Central memory CD8-positive, alpha-beta T cell (primary cell): ENCODE measurements at regions not wholly inside any gene's neighbourhood (a gene's known extent, or its start where the extent isn't known, plus 50 kb on each side); places are given as distances from the start of the nearest gene placed in this dataset.
"Not testable (repeated sequence)": the region's sequence is repeated elsewhere in the genome, so short reads cannot be mapped to it uniquely, and the experiment has no call there.

Source experiments
- ATAC-seq: fragments of 150-1000 bp; cut with Tn5 transposase; replicated peaks from 2 replicates; pipeline ENCODE4 v1.10.0; 2022; ENCODE audit warnings: mild to moderate bottlenecking, moderate FRiP score, moderate number of reproducible peaks; ENCODE audit not compliant: poor library complexity, severe bottlenecking; ENCODE audit errors: extremely low read depth
- DNase-seq, 2 donors: peaks; one replicate each; pipeline ENCODE4 v3.0.0; 2021; ENCODE audit warnings: low spot score in 2 of 2
- H3K27ac Mint-ChIP-seq: one replicate; pipeline ENCODE4 v1.8.0; 2022; ENCODE audit warnings: low read depth, mild to moderate bottlenecking, moderate library complexity, mixed read lengths
- H3K27me3 Mint-ChIP-seq: one replicate; pipeline ENCODE4 v1.8.0; 2022; ENCODE audit warnings: mixed read lengths
- H3K36me3 Mint-ChIP-seq: one replicate; pipeline ENCODE4 v1.8.0; 2022; ENCODE audit warnings: mild to moderate bottlenecking, moderate library complexity, mixed read lengths; ENCODE audit not compliant: insufficient read depth
- H3K4me1 Mint-ChIP-seq: one replicate; pipeline ENCODE4 v1.8.0; 2022; ENCODE audit warnings: mixed read lengths
- H3K4me3 Mint-ChIP-seq: one replicate; pipeline ENCODE4 v1.8.0; 2022; ENCODE audit warnings: mild to moderate bottlenecking, moderate library complexity, mixed read lengths
- H3K9me3 Mint-ChIP-seq: one replicate; pipeline ENCODE4 v1.8.0; 2022; ENCODE audit warnings: mixed read lengths

GRCh38 chr2:128416806-128417205, 98.1 kb upstream of the HS6ST1 start:
- no peak overlapping the region for H3K27ac Mint-ChIP-seq
- H3K9me3 Mint-ChIP-seq: no peaks in the 10 kb centered on the region
- peaks cover 27% of the 10 kb centered on the region for H3K27me3 Mint-ChIP-seq
- no peaks in the 10 kb centered on the region for H3K36me3 Mint-ChIP-seq
- ATAC-seq (no peak), DNase-seq (no peak)
- H3K4me3 Mint-ChIP-seq: no peak overlapping the region
- H3K4me1 Mint-ChIP-seq: no peaks in the 10 kb centered on the region

- not testable (repeated sequence) for H3K4me3 Mint-ChIP-seq, H3K36me3 Mint-ChIP-seq, H3K4me1 Mint-ChIP-seq, DNase-seq, H3K27ac Mint-ChIP-seq, ATAC-seq, H3K9me3 Mint-ChIP-seq
- peaks cover 32% of the 10 kb centered on the region for H3K27me3 Mint-ChIP-seq
Measured at GRCh38 chr2:128417264-128417663, 98.6 kb upstream of the HS6ST1 start.

GRCh38 chr2:128420131-128420530, 101.5 kb upstream of the HS6ST1 start:
- DNase-seq: no peak
- H3K4me3 Mint-ChIP-seq: no peak overlapping the region
- no peaks in the 10 kb centered on the region for H3K4me1 Mint-ChIP-seq

DNA sequence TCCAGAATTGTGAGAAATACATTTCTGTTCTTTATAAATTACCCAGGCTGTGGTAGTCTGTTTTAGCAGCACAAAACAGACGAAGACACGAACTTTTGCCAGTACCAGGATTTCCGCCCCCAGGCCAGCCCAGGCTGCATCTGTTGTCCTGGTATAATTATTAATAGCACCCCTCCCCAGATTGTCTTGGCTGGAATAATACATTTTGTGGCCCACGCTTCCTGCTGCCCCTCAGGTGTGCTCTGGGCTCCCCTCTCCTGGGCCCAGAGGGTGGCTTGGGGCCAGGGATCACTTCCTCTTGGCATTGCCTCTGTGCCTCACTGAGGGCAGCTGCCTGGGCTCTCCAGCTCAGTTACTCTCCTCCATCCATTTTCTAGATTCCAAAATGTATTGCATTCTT, 102.1 kb upstream of the HS6ST1 start:
- H3K27ac Mint-ChIP-seq: no peak overlapping the region
- no peaks in the 10 kb centered on the region for H3K9me3 Mint-ChIP-seq
- H3K4me3 Mint-ChIP-seq: no peak overlapping the region
- H3K36me3 Mint-ChIP-seq: no peaks in the 10 kb centered on the region
- ATAC-seq: no peak
- no peaks in the 10 kb centered on the region for H3K4me1 Mint-ChIP-seq
- DNase-seq: no peak
- H3K27me3 Mint-ChIP-seq: peaks cover 50% of the 10 kb centered on the region

More at GRCh38 chr2:128420131-128420530, 101.5 kb upstream of the HS6ST1 start:
- no peak overlapping the region for H3K27ac Mint-ChIP-seq
- H3K9me3 Mint-ChIP-seq: no peaks in the 10 kb centered on the region
- H3K36me3 Mint-ChIP-seq: no peaks in the 10 kb centered on the region
- no peak for ATAC-seq
- H3K27me3 Mint-ChIP-seq: peaks cover 50% of the 10 kb centered on the region

- Mint-ChIP-seq H3K9me3 (no peaks in the 10 kb centered on the region), H3K4me1 (no peaks in the 10 kb centered on the region)
- ATAC-seq: no peak
Measured at GRCh38 chr2:128421286-128421685, 102.6 kb upstream of the HS6ST1 start.

DNA sequence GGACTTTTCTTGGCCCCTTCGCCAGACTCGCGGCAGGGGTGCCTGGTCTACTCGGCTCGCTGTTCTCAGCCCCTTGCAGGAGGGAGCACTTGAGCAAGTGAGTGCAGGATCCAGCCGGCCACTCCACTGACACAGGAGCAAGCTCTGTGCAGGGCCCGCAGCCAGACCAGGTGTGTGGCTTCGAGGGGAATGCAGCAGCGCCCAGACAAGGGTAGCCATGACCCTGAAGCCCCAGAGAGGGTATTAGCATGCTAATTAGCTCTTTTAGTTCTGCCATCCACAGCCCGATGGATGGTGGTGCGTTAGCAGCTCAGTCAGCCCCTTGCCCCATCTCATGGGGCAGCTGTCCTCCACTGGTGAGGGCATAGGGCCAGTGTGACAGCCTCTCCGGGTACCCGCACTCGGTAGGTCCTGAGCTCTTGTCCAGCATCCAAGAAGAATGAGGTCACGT, 103.2 kb upstream of the HS6ST1 start:
- ATAC-seq (no peak), DNase-seq (no peak)
- Mint-ChIP-seq H3K36me3 (no peaks in the 10 kb centered on the region), H3K4me1 (no peaks in the 10 kb centered on the region), H3K4me3 (no peak overlapping the region), H3K27me3 (peaks cover 57% of the 10 kb centered on the region), H3K9me3 (no peaks in the 10 kb centered on the region), H3K27ac (no peak overlapping the region)

More at GRCh38 chr2:128421286-128421685, 102.6 kb upstream of the HS6ST1 start:
- no peaks in the 10 kb centered on the region for H3K36me3 Mint-ChIP-seq
- H3K27ac Mint-ChIP-seq: no peak overlapping the region
- H3K27me3 Mint-ChIP-seq: peaks cover 51% of the 10 kb centered on the region
- no peak for DNase-seq
- no peak overlapping the region for H3K4me3 Mint-ChIP-seq

- Mint-ChIP-seq H3K27ac (no peak overlapping the region), H3K4me3 (no peak overlapping the region), H3K9me3 (no peaks in the 10 kb centered on the region), H3K27me3 (peaks cover 64% of the 10 kb centered on the region), H3K36me3 (no peaks in the 10 kb centered on the region), H3K4me1 (no peaks in the 10 kb centered on the region)
- DNase-seq (no peak), ATAC-seq (no peak)
Measured at GRCh38 chr2:128422571-128422970, 103.9 kb upstream of the HS6ST1 start.

GRCh38 chr2:128423788-128424165, 105.1 kb upstream of the HS6ST1 start:
- no peaks in the 10 kb centered on the region for H3K9me3 Mint-ChIP-seq
- peaks cover 68% of the 10 kb centered on the region for H3K27me3 Mint-ChIP-seq
- no peaks in the 10 kb centered on the region for H3K36me3 Mint-ChIP-seq
- H3K27ac Mint-ChIP-seq: no peak overlapping the region
- no peaks in the 10 kb centered on the region for H3K4me1 Mint-ChIP-seq
- no peak for DNase-seq
- ATAC-seq: no peak
- H3K4me3 Mint-ChIP-seq: no peak overlapping the region

GRCh38 chr2:128424406-128425171, 105.9 kb upstream of the HS6ST1 start:
- H3K4me1 Mint-ChIP-seq: no peaks in the 10 kb centered on the region
- H3K27me3 Mint-ChIP-seq: peaks cover 72% of the 10 kb centered on the region
- DNase-seq (no peak), ATAC-seq (no peak)
- no peaks in the 10 kb centered on the region for H3K36me3 Mint-ChIP-seq
- peaks cover 5% of the 10 kb centered on the region for H3K9me3 Mint-ChIP-seq
- H3K4me3 Mint-ChIP-seq: no peak overlapping the region
- no peak overlapping the region for H3K27ac Mint-ChIP-seq

DNA sequence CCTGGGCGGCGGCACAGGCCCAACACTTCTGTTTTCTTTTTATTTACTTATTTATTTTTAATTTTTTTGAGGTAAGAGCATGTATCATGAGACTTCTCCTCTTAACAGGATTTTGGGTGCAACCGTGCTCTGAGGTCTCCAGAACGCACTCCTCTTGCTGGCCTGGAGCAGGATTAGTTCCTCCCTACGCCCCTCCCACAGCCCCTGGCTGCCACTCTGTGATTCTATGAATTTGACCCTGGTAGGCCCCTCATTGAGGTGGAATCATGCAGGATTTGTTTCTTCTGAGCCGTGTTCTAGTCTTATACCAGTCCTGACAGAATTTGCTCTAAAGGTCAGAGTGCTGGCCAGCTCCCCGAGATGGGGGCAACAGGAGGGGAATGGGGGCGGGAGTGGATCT, 106.5 kb upstream of the HS6ST1 start:
- H3K27me3 Mint-ChIP-seq: peaks cover 72% of the 10 kb centered on the region
- ATAC-seq (no peak), DNase-seq (no peak)
- H3K27ac Mint-ChIP-seq: no peak overlapping the region
- H3K4me3 Mint-ChIP-seq: no peak overlapping the region
- no peaks in the 10 kb centered on the region for H3K36me3 Mint-ChIP-seq
- H3K4me1 Mint-ChIP-seq: no peaks in the 10 kb centered on the region
- H3K9me3 Mint-ChIP-seq: peaks cover 7% of the 10 kb centered on the region

DNA sequence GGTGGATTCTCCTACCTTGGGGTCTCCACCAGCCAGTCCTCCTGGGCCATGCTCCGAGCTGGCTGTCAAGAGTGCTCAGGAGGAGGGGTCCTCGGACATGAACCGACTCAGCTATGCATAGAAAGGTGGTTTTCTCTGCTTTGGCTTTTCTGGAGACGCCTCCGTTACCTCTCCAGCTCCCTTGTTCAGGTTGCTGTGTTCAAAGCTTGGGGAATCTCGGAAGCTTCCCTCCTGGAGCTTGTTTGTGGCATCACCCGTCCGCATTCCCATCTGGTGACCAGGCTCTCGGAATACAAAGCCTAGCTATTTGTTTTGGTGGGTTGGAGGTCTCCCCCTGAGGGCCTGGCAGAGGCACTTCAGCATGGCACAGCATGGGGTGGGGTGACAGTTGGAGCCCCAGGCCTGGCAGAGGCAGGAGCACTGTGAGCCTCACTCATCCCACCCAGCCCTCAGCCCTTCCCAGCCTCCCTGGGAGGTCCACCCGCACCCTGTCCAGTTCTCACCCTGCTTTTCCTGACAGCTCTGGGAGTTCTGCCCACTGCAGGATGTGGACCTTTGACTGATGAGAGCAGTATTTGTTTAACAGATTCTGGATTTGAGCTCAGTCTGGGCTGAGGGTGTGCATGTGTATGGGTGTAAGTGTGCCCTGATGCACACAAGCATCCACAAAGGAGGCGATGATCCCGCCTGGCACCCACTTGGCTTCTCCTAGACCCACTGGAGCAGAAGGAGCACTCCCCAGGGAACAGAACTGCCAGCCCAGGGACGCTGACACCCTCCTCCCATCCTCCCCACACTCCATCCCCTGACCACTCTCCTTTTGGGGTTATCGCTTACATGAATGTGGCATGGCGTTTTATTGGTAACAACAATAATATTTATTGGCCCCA, 107.3 kb upstream of the HS6ST1 start:
- no peak overlapping the region for H3K27ac Mint-ChIP-seq
- peaks cover 72% of the 10 kb centered on the region for H3K27me3 Mint-ChIP-seq
- no peaks in the 10 kb centered on the region for H3K4me1 Mint-ChIP-seq
- H3K36me3 Mint-ChIP-seq: no peaks in the 10 kb centered on the region
- no peak for ATAC-seq
- no peak overlapping the region for H3K4me3 Mint-ChIP-seq
- DNase-seq: no peak
- peaks cover 7% of the 10 kb centered on the region for H3K9me3 Mint-ChIP-seq

GRCh38 chr2:128427413-128427755, 108.7 kb upstream of the HS6ST1 start:
- DNase-seq: no peak
- no peak overlapping the region for H3K27ac Mint-ChIP-seq
- H3K4me1 Mint-ChIP-seq: no peaks in the 10 kb centered on the region
- no peak overlapping the region for H3K4me3 Mint-ChIP-seq
- no peak for ATAC-seq
- no peaks in the 10 kb centered on the region for H3K36me3 Mint-ChIP-seq
- H3K9me3 Mint-ChIP-seq: peaks cover 7% of the 10 kb centered on the region
- H3K27me3 Mint-ChIP-seq: peaks cover 67% of the 10 kb centered on the region

GRCh38 chr2:128428415-128428814, 109.7 kb upstream of the HS6ST1 start:
- peaks cover 7% of the 10 kb centered on the region for H3K9me3 Mint-ChIP-seq
- no peak for ATAC-seq
- no peak overlapping the region for H3K4me3 Mint-ChIP-seq
- peaks cover 67% of the 10 kb centered on the region for H3K27me3 Mint-ChIP-seq
- H3K36me3 Mint-ChIP-seq: no peaks in the 10 kb centered on the region
- DNase-seq: no peak
- no peaks in the 10 kb centered on the region for H3K4me1 Mint-ChIP-seq
- H3K27ac Mint-ChIP-seq: no peak overlapping the region
